H1 (cell line): ENCODE measurements at regions not wholly inside any gene's neighbourhood (a gene's known extent, or its start where the extent isn't known, plus 50 kb on each side); places are given as distances from the start of the nearest gene placed in this dataset.

Source experiments
- CTCF ChIA-PET: fragments of 300-600 bp; sonication (Branson Sonifier 250); formaldehyde crosslinking; loops from one replicate; lab custom pipeline; 2021; ENCODE audit not compliant: partially characterized antibody; lab: Charles Lee
- POLR2A ChIA-PET: fragments of 300-600 bp; sonication (Branson Sonifier 250); formaldehyde crosslinking; loops from one replicate; lab custom pipeline; 2021; ENCODE audit warnings: inconsistent platforms; ENCODE audit not compliant: partially characterized antibody; lab: Charles Lee
- DNase-seq, 2 experiments: peaks; one replicate each; pipeline versions ENCODE4 v3.0.0 to v3.0.0-alpha.2; 2010 to 2022; ENCODE audit warnings: low spot score in 2 of 2, low read depth in 1 of 2, mixed read lengths in 1 of 2
- FAIRE-seq: peaks from 2 replicates; lab custom pipeline; 2011; peaks lifted over from hg19 to GRCh38; lab: Jason Lieb, UNC
- H2AFZ ChIP-seq: 2 replicates; pipeline ENCODE4 v1.8.1; 2012; ENCODE audit warnings: low read length, inconsistent platforms
- H2AK5ac ChIP-seq: 2 replicates; pipeline ENCODE4 v1.6.1; 2013; ENCODE audit warnings: low read depth, low read length
- H2BK120ac ChIP-seq: replicated peaks from 2 replicates; pipeline ENCODE3; 2013; ENCODE audit warnings: low read depth, low read length, inconsistent platforms
- H2BK12ac ChIP-seq: 2 replicates; pipeline ENCODE4 v1.6.1; 2013; ENCODE audit warnings: low read depth, low read length
- H2BK15ac ChIP-seq: 2 replicates; pipeline ENCODE4 v1.6.1; 2013; ENCODE audit warnings: low read length
- H2BK20ac ChIP-seq: 2 replicates; pipeline ENCODE4 v1.6.1; 2013; ENCODE audit warnings: low read length
- H2BK5ac ChIP-seq: 2 replicates; pipeline ENCODE4 v1.6.1; 2013; ENCODE audit warnings: low read depth, low read length
- H3K14ac ChIP-seq: 2 replicates; pipeline ENCODE4 v1.6.1; 2013; ENCODE audit warnings: inconsistent platforms; ENCODE audit not compliant: insufficient read length
- H3K18ac ChIP-seq: 2 replicates; pipeline ENCODE4 v1.6.1; 2013; ENCODE audit warnings: low read length; ENCODE audit errors: extremely low read depth
- H3K23ac ChIP-seq: 2 replicates; pipeline ENCODE4 v1.6.1; 2013; ENCODE audit warnings: inconsistent platforms; ENCODE audit not compliant: insufficient read length
- H3K23me2 ChIP-seq: 2 replicates; pipeline ENCODE4 v1.6.1; 2013; ENCODE audit warnings: low read depth, low read length
- H3K27ac ChIP-seq: 2 replicates; pipeline ENCODE4 v1.6.1; 2011; ENCODE audit warnings: low read depth, low read length, inconsistent platforms
- H3K27me3 ChIP-seq, 4 experiments: replicated peaks in 1 of 4; 1 replicate in 1 of 4; 2 replicates in 3 of 4; pipeline versions ENCODE4 v1.6.1 to v1.8.1; 2011 to 2013; ENCODE audit warnings: low read length in 3 of 4, mild to moderate bottlenecking in 3 of 4, inconsistent platforms in 2 of 4, mixed read lengths in 2 of 4, moderate library complexity in 1 of 4; ENCODE audit not compliant: control insufficient read depth in 3 of 4, insufficient read depth in 3 of 4; ENCODE audit errors: extremely low read depth in 1 of 4
- H3K36me3 ChIP-seq, 4 experiments: 2 replicates each; pipeline versions ENCODE4 v1.6.1 to v1.8.1; 2011 to 2013; ENCODE audit warnings: mild to moderate bottlenecking in 4 of 4, low read length in 3 of 4, moderate library complexity in 2 of 4, control low read depth in 1 of 4, inconsistent platforms in 1 of 4; ENCODE audit not compliant: insufficient read depth in 4 of 4, control insufficient read depth in 2 of 4
- H3K4ac ChIP-seq: replicated peaks from 2 replicates; pipeline ENCODE3; 2013; ENCODE audit warnings: low read length, low read depth, mixed read lengths, inconsistent platforms; ENCODE audit not compliant: insufficient read length
- H3K4me1 ChIP-seq, 4 experiments: replicated peaks in 1 of 4; 1 replicate in 1 of 4; 2 replicates in 3 of 4; pipeline versions ENCODE4 v1.6.1 to v1.8.1; 2011 to 2013; ENCODE audit warnings: low read length in 3 of 4, inconsistent platforms in 2 of 4, mixed read lengths in 1 of 4; ENCODE audit not compliant: insufficient read depth in 4 of 4, control insufficient read depth in 3 of 4
- H3K4me2 ChIP-seq, 2 experiments: 2 replicates each; pipeline versions ENCODE4 v1.6.1 to v1.8.1; 2011 to 2013; ENCODE audit warnings: low read depth in 2 of 2, low read length in 2 of 2, control low read depth in 1 of 2, inconsistent platforms in 1 of 2, mild to moderate bottlenecking in 1 of 2; ENCODE audit not compliant: insufficient read depth in 1 of 2
- H3K4me3 ChIP-seq, 4 experiments: fragments of 200-600, 300-600 bp in 1 of 4; sonication (generic), shearing (Covaris generic), sonication (Bioruptor Twin) in 1 of 4; 2 replicates each; pipeline versions ENCODE4 v1.5.1 to v1.8.1; 2011 to 2016; ENCODE audit warnings: low read length in 4 of 4, low read depth in 3 of 4, control low read depth in 2 of 4, inconsistent platforms in 2 of 4, mild to moderate bottlenecking in 2 of 4, mixed read lengths in 1 of 4, moderate library complexity in 1 of 4; ENCODE audit not compliant: insufficient read depth in 2 of 4; ENCODE audit errors: extremely low read depth in 1 of 4
- H3K56ac ChIP-seq: replicated peaks from 2 replicates; pipeline ENCODE3; 2013; ENCODE audit warnings: low read depth, mild to moderate bottlenecking, mixed read lengths, low read length, inconsistent platforms; ENCODE audit not compliant: insufficient read length
- H3K79me1 ChIP-seq: 2 replicates; pipeline ENCODE4 v1.6.1; 2013; ENCODE audit warnings: low read depth, low read length, control low read depth
- H3K79me2 ChIP-seq, 2 experiments: 2 replicates each; pipeline versions ENCODE4 v1.6.1 to v1.8.1; 2012 to 2013; ENCODE audit warnings: low read length in 2 of 2, mild to moderate bottlenecking in 2 of 2, inconsistent platforms in 1 of 2; ENCODE audit not compliant: insufficient read depth in 2 of 2, control insufficient read depth in 1 of 2
- H3K9ac ChIP-seq, 4 experiments: replicated peaks in 1 of 4; 1 replicate in 1 of 4; 2 replicates in 3 of 4; pipeline versions ENCODE4 v1.6.1 to v1.8.1; 2011 to 2013; ENCODE audit warnings: low read depth in 3 of 4, low read length in 3 of 4, control low read depth in 2 of 4, mild to moderate bottlenecking in 2 of 4, moderate library complexity in 2 of 4, inconsistent platforms in 1 of 4; ENCODE audit errors: extremely low read depth in 1 of 4
- H3K9me3 ChIP-seq, 2 experiments: 2 replicates each; pipeline versions ENCODE4 v1.6.1 to v1.8.1; 2012 to 2013; ENCODE audit warnings: mild to moderate bottlenecking in 2 of 2, moderate library complexity in 2 of 2, control low read depth in 1 of 2, inconsistent platforms in 1 of 2, low read depth in 1 of 2, low read length in 1 of 2, mixed read lengths in 1 of 2; ENCODE audit not compliant: insufficient read depth in 2 of 2
- H4K20me1 ChIP-seq, 2 experiments: replicated peaks in 1 of 2; 2 replicates each; pipeline versions ENCODE3 to v1.8.1; 2011 to 2013; ENCODE audit warnings: inconsistent platforms in 2 of 2, low read length in 2 of 2, mild to moderate bottlenecking in 1 of 2; ENCODE audit not compliant: insufficient read depth in 2 of 2, control insufficient read depth in 1 of 2
- H4K5ac ChIP-seq: 2 replicates; pipeline ENCODE4 v1.6.1; 2013; ENCODE audit warnings: low read length, low read depth, mixed read lengths, inconsistent platforms; ENCODE audit not compliant: insufficient read length
- H4K8ac ChIP-seq: 2 replicates; pipeline ENCODE4 v1.8.0; 2013; ENCODE audit warnings: mild to moderate bottlenecking, moderate library complexity, low read length, inconsistent platforms; ENCODE audit not compliant: insufficient read depth; ENCODE audit errors: extremely low read depth
- H4K91ac ChIP-seq: replicated peaks from 2 replicates; pipeline ENCODE3; 2013; ENCODE audit warnings: low read length, mixed read lengths, inconsistent platforms; ENCODE audit not compliant: insufficient read length
- BACH1 ChIP-seq: IDR thresholded peaks from 2 replicates; pipeline ENCODE4 v1.6.1; 2012; ENCODE audit warnings: low read length, improper control_type of control experiment
- CHD2 ChIP-seq: IDR thresholded peaks from 2 replicates; pipeline ENCODE4 v1.6.1; 2012; ENCODE audit warnings: low read length, improper control_type of control experiment
- EGR1 ChIP-seq: IDR thresholded peaks from 2 replicates; pipeline ENCODE4 v1.6.1; 2011; ENCODE audit warnings: low read depth, low read length, borderline replicate concordance
- GTF2F1 ChIP-seq: IDR thresholded peaks from 2 replicates; pipeline ENCODE4 v1.6.1; 2012; ENCODE audit warnings: low read depth, low read length, improper control_type of control experiment, borderline replicate concordance
- KDM4A ChIP-seq: IDR thresholded peaks from one replicate; pipeline ENCODE4 v1.7.1; 2012; ENCODE audit warnings: low read depth, mild to moderate bottlenecking, moderate library complexity, low read length, inconsistent platforms; ENCODE audit not compliant: severe bottlenecking
- POU5F1 ChIP-seq: IDR thresholded peaks from 2 replicates; pipeline ENCODE4 v1.6.1; 2011; ENCODE audit warnings: low read depth, mild to moderate bottlenecking, low read length, moderate library complexity
- SP4 ChIP-seq: IDR thresholded peaks from 2 replicates; pipeline ENCODE4 v1.6.1; 2012; ENCODE audit warnings: low read length, inconsistent platforms
- WGBS, 2 experiments: shearing (Covaris generic) in 1 of 2; methylation state at CpG; one replicate each; pipeline versions ENCODE4 v1.1.6 to v1.1.7; 2013 to 2015; ENCODE audit warnings: low lambda C conversion rate in 2 of 2, mixed read lengths in 2 of 2, inconsistent platforms in 1 of 2, low coverage in 1 of 2, missing lambda C conversion rate in 1 of 2; ENCODE audit not compliant: insufficient replicate concordance in 2 of 2, insufficient coverage in 1 of 2, insufficient read length in 1 of 2; ENCODE audit errors: extremely low coverage in 1 of 2, missing lambda C conversion rate in 1 of 2; 5-methylcytosine and 5-hydroxymethylcytosine counted together
- TF ChIP-seq, protein P1 (sequence below): IDR thresholded peaks from 2 replicates; pipeline ENCODE4 v1.6.1; 2012; ENCODE audit warnings: low read length, inconsistent platforms

GRCh38 chr20:7352165-7352564 is 584.7 kb downstream of the BMP2 start:
- peaks cover 0 to 1% (median 0%) of the 10 kb centered on the region in 4 experiments; a peak in 1 of 7 replicates for H3K27me3 ChIP-seq
- TF ChIP-seq BACH1, result no peak
- no peak for TF ChIP-seq GTF2F1
- TF ChIP-seq SP4, result no peak
- no peak for TF ChIP-seq KDM4A
- TF ChIP-seq CHD2, result no peak
- TF ChIP-seq POU5F1, result no peak
- TF ChIP-seq EGR1, result no peak
- TF ChIP-seq, protein P1, sequence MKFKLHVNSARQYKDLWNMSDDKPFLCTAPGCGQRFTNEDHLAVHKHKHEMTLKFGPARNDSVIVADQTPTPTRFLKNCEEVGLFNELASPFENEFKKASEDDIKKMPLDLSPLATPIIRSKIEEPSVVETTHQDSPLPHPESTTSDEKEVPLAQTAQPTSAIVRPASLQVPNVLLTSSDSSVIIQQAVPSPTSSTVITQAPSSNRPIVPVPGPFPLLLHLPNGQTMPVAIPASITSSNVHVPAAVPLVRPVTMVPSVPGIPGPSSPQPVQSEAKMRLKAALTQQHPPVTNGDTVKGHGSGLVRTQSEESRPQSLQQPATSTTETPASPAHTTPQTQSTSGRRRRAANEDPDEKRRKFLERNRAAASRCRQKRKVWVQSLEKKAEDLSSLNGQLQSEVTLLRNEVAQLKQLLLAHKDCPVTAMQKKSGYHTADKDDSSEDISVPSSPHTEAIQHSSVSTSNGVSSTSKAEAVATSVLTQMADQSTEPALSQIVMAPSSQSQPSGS, result no peak

More at GRCh38 chr20:7352165-7352564, 584.7 kb downstream of the BMP2 start:
- no peaks in the 10 kb centered on the region for H3K79me2 ChIP-seq
- no peaks in the 10 kb centered on the region for H3K9me3 ChIP-seq
- no peak overlapping the region for H3K27ac ChIP-seq
- H3K4me2 ChIP-seq, result no peak overlapping the region
- no peak overlapping the region for H2BK120ac ChIP-seq
- POLR2A ChIA-PET, result no interaction called here
- no peaks in the 10 kb centered on the region for H3K36me3 ChIP-seq
- no peaks in the 10 kb centered on the region for H3K4me1 ChIP-seq
- no peak overlapping the region for H2AK5ac ChIP-seq
- H4K8ac ChIP-seq, result no peak overlapping the region
- no peak overlapping the region for H2BK5ac ChIP-seq
- H3K18ac ChIP-seq, result no peak overlapping the region
- no peak for DNase-seq
- WGBS, 2 experiments, result 94% methylated on average over 9 of the region's 9 CpGs; no CpG with 5 or more reads in 1 of the 2 experiments
- no peak overlapping the region for H4K5ac ChIP-seq
- H3K14ac ChIP-seq, result no peak overlapping the region
- no peak for FAIRE-seq
- no peak overlapping the region for H3K23ac ChIP-seq
- H3K4ac ChIP-seq, result no peak overlapping the region
- H4K20me1 ChIP-seq, result no peaks in the 10 kb centered on the region
- H3K56ac ChIP-seq, result no peak overlapping the region
- no peak overlapping the region for H2BK12ac ChIP-seq
- no peak overlapping the region for H2BK20ac ChIP-seq
- H4K91ac ChIP-seq, result no peak overlapping the region
- no peaks in the 10 kb centered on the region for H3K23me2 ChIP-seq
- CTCF ChIA-PET, result no interaction called here
- H3K4me3 ChIP-seq, result no peak overlapping the region
- no peaks in the 10 kb centered on the region for H3K79me1 ChIP-seq
- no peak overlapping the region for H3K9ac ChIP-seq
- H2AFZ ChIP-seq, result no peak overlapping the region
- no peak overlapping the region for H2BK15ac ChIP-seq
